GM21825 (cell line): ENCODE measurements at regions not wholly inside any gene's neighbourhood (a gene's known extent, or its start where the extent isn't known, plus 50 kb on each side); places are given as distances from the start of the nearest gene placed in this dataset.

Experiments used
- ATAC-seq: cut with Tn5 transposase; IDR thresholded peaks from one replicate; pipeline ENCODE4 v1.9.1; 2021; ENCODE audit warnings: mild to moderate bottlenecking, moderate library complexity; ENCODE audit not compliant: unreplicated experiment

DNA sequence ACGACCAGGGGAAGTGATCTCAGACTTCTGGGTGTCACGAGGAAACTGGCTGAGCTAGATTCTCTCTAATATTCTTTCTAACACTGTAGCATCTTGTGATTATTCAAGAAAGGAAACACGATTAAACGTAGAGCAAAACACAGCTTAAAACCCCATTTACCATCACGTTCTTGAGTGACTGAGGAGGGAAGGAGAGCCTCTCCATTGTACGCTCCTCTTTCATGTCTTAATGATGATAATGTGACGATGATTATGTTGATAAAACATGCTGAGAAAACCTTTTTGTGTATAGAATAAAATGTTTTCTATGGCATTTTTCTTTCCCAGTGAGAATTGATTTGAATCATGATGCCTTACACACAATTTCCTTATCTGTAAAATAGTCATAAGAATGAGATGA is 705.6 kb upstream of the ID2 start:
- no peak for ATAC-seq

GRCh38 chr2:7977981-7978380 is 703.9 kb upstream of the ID2 start:
- ATAC-seq = no peak

DNA sequence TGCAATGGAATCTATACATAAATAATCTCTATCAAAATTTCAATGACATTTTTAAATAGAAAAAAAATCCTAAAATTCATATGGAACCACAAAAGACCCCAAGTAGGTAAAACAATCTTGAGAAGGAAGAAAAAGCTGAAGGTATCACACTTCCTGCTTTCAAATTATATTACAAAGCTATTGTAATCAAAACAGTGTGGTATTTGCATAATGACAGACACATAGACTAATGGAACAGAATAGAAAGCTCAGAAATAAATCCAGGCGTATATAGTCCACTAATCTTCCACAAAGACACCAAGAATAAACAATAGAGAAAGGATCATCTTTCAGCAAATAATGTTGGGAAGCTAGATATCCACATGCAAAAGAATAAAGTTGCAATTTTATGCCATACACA is 699.8 kb upstream of the ID2 start:
- no peak for ATAC-seq

DNA sequence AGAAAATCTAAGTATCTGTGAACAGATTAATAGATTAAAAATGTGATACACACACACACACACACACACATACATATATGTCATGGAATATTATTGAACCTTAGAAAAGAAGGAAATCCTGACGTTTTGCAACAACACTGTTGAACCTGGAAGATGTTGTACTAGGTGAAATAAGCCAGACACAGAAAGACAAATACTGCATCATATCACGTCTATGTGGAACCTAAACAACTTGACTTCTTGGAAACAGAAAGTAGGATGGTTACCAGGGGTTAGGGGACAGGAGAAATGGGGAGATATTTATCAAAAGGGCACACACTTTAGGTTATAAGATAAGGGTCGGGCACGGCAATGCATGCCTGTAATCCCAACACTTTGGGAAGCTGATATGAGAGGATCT is 698.4 kb upstream of the ID2 start:
- ATAC-seq = no peak

DNA sequence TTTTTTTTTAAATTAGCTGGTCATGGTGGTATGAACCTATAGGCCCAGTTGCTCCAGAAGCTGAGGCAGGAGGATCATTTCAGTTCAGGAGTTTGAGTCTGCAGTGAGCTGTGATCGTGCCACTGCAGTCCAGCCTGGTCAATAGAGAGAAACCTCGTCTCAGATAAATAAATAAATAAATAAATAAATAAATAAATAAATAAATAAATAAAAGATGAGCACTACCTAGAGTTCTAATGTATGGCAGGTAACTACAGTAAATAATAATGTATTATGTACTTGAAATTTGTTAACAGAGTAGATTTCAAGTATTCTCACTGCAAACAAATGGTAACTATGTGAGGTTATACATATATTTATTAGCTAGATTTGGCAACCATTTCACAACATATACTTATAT is 697.9 kb upstream of the ID2 start:
- ATAC-seq = no peak

GRCh38 chr2:7984693-7985353 is 697.0 kb upstream of the ID2 start:
- ATAC-seq = no peak

- ATAC-seq = no peak
Observed at GRCh38 chr2:7986431-7986830, 695.4 kb upstream of the ID2 start.

- ATAC-seq = no peak
Observed at GRCh38 chr2:7987992-7988391, 693.9 kb upstream of the ID2 start.

DNA sequence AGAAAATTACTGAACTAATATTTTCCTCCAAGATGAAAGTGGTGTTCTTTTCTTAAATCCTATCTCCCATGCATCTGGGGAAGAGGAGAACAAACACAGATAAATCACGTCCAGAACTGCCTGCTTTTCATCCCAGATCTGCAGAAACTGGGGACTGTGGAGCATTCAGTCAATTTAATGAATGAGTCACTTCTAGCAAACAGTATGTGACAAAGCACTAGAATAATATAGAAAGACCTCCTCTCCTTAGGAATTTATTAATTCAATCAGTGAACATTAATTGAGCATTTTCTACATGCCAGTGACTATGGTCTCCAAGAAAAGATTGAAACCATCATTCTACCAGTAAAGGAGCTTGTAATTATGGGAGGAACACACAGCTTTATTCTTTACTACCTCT is 693.4 kb upstream of the ID2 start:
- ATAC-seq = no peak

DNA sequence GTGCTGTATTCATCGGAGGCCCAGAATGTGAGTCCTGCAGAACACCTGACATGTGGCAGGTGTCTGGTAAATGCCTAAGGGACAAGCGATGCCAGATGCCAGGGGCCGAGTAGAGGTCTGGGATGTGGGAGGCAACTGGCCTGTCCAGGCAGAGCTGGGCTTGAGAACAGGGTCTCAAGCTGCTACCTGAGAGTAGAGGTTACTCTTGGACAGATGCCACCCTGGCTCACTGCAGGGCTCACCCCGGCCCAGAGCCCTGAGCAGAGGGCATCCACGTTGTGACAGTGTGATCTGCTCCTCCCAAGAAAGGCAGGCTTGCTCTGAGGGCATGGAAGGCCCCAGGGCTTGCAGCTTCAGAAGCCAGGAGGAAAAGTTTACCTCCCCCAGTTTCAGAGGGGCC is 692.0 kb upstream of the ID2 start:
- no peak for ATAC-seq

DNA sequence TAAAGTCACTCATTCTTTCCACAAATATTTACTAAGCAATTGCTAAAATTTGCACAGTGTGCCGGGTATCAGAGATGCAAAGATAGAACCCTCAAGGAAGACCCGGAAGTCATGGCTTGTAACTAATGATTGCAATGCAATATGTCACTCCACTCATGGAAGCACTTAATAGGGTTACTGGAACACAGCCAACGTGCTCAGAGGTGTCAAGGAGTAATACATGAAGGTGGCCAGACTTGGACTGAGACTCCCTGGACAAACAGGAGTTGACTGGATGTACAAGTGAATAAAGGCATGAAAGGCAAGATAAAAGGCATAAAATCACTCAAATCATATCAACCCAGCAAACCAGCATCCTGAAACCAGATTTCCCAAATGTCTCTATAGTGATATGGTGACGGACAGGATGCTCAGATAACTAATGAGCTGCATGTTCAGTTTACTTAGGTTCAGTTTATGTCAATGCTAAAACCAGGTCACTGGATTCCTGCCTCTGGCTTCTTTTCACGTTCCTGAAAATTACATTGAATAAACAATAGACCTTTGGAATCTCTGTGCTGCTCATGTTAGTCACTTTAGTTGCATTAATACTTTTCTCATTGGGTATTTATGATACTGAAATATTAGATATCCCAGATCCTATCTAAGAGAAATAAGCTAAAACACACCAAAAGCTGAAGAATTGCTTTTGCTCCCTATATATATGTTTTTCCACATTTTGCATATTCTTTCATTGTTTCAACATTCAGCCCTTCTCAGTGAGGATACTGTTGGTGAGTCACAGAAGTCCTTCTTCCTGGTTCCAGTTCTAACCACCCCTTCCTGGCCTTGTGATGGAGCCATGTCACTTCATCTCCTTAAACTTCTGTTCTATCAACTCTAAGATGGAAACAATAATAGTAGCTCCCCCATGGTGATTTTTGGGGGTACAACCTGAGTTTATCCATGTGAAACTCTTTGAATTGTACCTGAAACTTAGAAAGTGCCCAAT is 688.9 kb upstream of the ID2 start:
- ATAC-seq = no peak

DNA sequence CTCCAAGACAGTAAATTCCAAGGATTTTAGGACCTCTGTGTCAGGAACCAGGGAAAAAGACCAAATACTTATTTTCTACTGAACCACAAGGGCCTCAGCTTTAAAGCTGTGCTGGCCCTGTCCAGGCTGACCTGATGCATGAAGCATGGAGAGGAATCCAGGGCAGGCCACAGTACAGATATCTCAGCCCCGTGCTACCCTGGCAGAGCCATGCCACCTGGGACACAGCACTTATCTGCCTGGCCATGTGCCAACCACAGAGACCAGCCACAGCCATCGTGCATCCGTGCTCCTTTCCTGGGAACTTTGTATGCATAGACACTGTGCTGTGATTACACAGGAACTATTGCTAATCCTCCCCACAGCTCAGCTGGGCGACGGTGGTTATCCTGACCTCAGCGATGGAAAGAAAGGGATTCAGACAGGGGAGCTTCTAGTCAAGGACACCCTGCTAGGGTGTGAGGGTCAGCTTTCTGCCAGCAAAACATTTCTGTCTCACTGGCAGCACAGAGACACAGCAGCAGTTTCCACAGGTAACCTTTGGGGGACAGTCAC is 687.4 kb upstream of the ID2 start:
- ATAC-seq = no peak

DNA sequence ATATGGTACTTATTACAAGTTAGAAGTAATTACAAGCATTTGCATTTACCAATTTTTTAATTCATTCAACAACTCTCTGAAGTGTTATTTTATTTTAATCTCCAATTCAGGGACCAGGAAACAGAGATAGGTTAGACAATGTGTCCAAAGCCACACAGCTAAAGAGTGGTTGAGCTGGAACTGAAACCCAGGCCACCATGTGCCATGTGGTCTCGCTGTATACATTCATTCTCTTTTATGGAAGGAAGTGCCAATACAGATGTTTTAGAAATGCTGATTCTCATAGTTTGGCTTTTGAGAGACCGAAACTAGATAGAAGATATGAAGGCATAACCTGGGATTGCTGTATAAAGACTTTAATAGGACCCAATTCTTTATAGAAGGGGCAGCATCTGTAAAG is 684.6 kb upstream of the ID2 start:
- ATAC-seq = no peak

DNA sequence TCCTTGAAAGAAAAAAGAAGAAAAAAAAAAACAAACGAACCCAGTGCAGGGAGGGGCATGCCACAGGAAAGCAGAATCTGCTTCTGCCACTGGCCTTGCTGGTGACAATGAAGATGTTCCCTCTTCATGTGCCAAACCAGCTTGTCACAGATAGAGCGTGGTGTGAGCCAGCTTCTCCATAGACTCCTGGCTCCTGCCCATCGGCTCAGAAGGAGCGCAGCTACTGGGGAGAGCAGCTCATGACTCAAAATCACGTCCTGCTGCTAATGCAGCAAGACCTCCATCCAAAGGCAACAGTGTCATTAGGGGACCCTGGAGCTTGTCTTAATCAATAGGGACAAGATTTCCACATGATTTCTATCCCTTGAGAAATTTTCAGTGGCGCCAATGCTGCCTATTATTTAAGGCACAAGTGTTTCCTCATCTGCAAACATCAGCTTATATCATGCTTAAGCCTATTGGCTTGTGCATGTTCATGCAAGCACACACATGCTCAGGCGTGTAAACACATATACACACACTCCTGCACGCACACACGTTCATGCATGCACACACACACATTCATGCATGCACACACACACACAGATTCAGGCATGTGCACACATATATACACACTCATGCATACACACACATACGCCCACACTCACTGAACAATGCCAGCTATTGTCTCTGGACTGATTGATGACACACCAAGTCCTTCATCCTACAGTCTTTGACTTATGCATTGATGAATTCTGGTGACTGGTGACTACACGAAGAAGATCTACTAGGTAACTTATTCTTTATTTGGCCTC is 682.0 kb upstream of the ID2 start:
- no peak for ATAC-seq

GRCh38 chr2:8000870-8001269 is 681.0 kb upstream of the ID2 start:
- ATAC-seq = no peak

- ATAC-seq = no peak
Observed at GRCh38 chr2:8002765-8003393, 679.0 kb upstream of the ID2 start.

DNA sequence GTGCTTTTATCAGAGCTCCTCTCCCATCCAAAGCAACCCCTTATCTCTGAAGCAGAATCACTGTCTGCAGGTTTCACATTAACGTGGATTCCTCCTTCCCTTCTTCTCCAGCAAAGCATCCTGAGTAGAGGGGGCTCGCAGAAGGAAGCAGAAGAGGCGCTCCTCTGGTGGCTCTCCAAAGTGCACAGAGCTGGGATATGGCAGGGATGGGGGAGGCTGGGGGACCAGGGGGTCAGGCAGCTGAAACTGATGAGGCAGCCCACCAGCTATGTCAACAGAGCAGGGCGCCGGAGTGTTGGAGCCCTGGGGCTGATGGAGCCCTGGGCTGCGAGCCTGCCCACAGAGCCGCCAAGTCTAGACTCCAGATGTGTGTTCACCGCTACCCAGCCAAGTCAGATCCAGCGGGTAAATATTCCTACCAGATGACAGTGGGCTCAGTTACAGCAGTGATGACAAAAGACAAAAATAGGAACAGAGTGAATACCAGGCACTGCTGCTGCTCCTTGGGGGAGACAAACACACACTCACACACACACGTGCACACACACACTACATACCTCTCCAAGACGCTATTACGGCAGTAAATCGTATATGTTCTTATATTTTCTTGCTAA is 678.3 kb upstream of the ID2 start:
- no peak for ATAC-seq

DNA sequence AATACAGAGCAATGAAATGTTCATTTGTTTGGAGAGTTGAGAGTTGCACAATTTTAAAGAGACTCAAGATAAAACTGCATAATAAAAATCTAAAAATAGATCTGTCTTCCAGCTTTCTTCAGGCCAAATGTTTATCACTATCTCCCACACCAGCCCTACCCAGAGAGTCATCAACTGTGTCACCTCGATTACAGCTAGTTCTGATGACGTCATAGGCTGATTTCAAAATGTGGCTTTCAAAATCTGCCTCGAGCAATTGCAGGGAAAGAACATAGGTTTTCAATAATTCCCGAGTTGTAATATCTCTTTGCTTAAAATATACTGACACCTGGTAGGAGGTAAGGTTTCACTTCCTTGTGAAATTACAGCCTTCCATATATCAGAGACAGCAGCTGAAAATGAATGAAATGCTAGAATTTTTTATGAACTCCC is 677.6 kb upstream of the ID2 start:
- no peak for ATAC-seq

GRCh38 chr2:8006181-8006580 is 675.7 kb upstream of the ID2 start:
- ATAC-seq = no peak

GRCh38 chr2:8006626-8007025 is 675.2 kb upstream of the ID2 start:
- no peak for ATAC-seq
